HG02970 (cell line): ENCODE measurements at regions not wholly inside any gene's neighbourhood (a gene's known extent, or its start where the extent isn't known, plus 50 kb on each side); places are given as distances from the start of the nearest gene placed in this dataset.
"Not testable (repeated sequence)": the region's sequence is repeated elsewhere in the genome, so short reads cannot be mapped to it uniquely, and the experiment has no call there.

Experiments used
- ATAC-seq: cut with Tn5 transposase; IDR thresholded peaks from one replicate; pipeline ENCODE4 v1.9.1; 2021; ENCODE audit warnings: mild to moderate bottlenecking, moderate library complexity, moderate number of reproducible peaks; ENCODE audit not compliant: unreplicated experiment, low FRiP score

GRCh38 chr7:131032786-131033185, 294.9 kb upstream of the MKLN1 start:
- no peak for ATAC-seq

- ATAC-seq: no peak
Measured at GRCh38 chr7:131034166-131034881, 293.4 kb upstream of the MKLN1 start.

GRCh38 chr7:131035088-131035770, 292.4 kb upstream of the MKLN1 start:
- no peak for ATAC-seq

GRCh38 chr7:131038153-131038552, 289.5 kb upstream of the MKLN1 start:
- ATAC-seq: no peak

- ATAC-seq: no peak
Measured at GRCh38 chr7:131039355-131039762, 288.3 kb upstream of the MKLN1 start.

- ATAC-seq: no peak
Measured at GRCh38 chr7:131039836-131040235, 287.8 kb upstream of the MKLN1 start.

GRCh38 chr7:131040467-131040932, 287.2 kb upstream of the MKLN1 start:
- no peak for ATAC-seq

- not testable (repeated sequence) for ATAC-seq
Measured at GRCh38 chr7:131041012-131041695, 286.5 kb upstream of the MKLN1 start.

- ATAC-seq: no peak
Measured at GRCh38 chr7:131042269-131043160, 285.2 kb upstream of the MKLN1 start.

GRCh38 chr7:131045526-131045925, 282.1 kb upstream of the MKLN1 start:
- ATAC-seq: no peak

GRCh38 chr7:131046246-131046645, 281.4 kb upstream of the MKLN1 start:
- ATAC-seq: no peak

GRCh38 chr7:131047651-131048304, 279.9 kb upstream of the MKLN1 start:
- no peak for ATAC-seq

- no peak for ATAC-seq
Measured at GRCh38 chr7:131051304-131051703, 276.4 kb upstream of the MKLN1 start.

GRCh38 chr7:131052285-131052904, 275.3 kb upstream of the MKLN1 start:
- ATAC-seq: no peak

GRCh38 chr7:131056007-131056406, 271.7 kb upstream of the MKLN1 start:
- no peak for ATAC-seq

- ATAC-seq: no peak
Measured at GRCh38 chr7:131057015-131057793, 270.5 kb upstream of the MKLN1 start.

GRCh38 chr7:131057794-131058070, 269.9 kb upstream of the MKLN1 start:
- ATAC-seq: no peak

- ATAC-seq: not testable (repeated sequence)
Measured at GRCh38 chr7:131058561-131059288, 269.0 kb upstream of the MKLN1 start.
